GM18520 (cell line): ENCODE measurements at regions not wholly inside any gene's neighbourhood (a gene's known extent, or its start where the extent isn't known, plus 50 kb on each side); places are given as distances from the start of the nearest gene placed in this dataset.

Experiments
- ATAC-seq: cut with Tn5 transposase; IDR thresholded peaks from one replicate; pipeline ENCODE4 v1.9.1; 2021; ENCODE audit not compliant: unreplicated experiment

- ATAC-seq = no peak
Observed at GRCh38 chr7:46834921-46835320, 747.0 kb downstream of the TNS3 start.

DNA sequence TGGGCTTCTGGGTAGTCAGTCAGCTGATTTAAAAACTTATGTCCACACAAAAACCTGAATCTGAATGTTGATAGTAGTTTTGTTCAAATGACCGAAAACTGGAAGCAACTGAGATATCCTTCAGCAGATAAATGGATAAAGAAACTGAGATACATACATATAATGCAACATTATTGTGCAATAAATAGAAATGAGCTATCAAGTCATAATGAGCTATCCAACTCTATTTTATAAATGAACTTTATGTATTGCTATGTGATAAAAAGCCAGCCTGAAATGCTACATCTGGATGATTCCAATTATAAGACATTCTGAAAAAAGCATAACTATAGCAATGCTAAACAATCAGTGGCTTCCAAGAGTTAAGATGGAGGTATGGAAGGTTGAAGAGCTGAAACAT lies 748.7 kb downstream of the TNS3 start:
- ATAC-seq = no peak

- ATAC-seq = no peak
Observed at GRCh38 chr7:46832136-46832535, 749.8 kb downstream of the TNS3 start.

DNA sequence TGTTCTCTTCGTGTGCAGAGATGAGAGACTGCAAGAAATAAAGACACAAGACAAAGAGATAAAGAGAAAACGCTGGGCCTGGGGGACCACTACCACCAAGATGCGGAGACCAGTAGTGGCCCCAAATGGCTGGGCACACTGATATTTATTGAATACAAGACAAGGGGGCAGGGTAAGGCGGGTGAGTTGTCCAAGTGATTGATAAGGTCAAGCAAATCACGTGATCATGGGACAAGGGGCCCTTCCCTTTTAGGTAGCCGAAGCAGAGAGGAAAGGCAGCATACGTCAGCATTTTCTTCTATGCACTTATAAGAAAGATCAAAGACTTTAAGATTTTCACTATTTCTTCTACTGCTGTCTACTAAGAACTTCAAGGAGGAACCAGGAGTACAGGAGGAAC lies 762.1 kb downstream of the TNS3 start:
- ATAC-seq = no peak

GRCh38 chr7:46814516-46815250 lies 767.2 kb downstream of the TNS3 start:
- no peak for ATAC-seq

- ATAC-seq = no peak
Observed at GRCh38 chr7:46812101-46812675, 769.7 kb downstream of the TNS3 start.

GRCh38 chr7:46811529-46811928 lies 770.4 kb downstream of the TNS3 start:
- no peak for ATAC-seq

GRCh38 chr7:46810986-46811385 lies 770.9 kb downstream of the TNS3 start:
- ATAC-seq = no peak

DNA sequence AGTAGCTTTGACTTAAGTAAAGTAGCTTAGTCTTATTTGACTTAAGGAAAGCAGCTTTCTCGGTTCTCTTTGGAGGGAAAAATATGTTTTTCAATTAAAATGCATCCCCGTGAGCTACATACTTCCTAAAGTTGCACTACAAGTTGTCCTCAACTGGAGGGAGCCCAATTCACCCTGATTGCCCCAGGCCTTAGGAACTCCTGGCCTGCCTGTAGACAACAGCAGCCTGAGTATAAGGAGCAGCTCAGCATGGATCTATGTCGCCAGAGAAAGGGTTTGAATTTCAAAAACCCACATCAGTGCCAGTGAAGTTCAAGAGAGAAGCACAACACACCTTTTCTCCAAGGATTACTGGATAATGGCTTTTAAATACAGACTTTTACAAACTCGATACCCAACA lies 772.0 kb downstream of the TNS3 start:
- ATAC-seq = no peak

- ATAC-seq = no peak
Observed at GRCh38 chr7:46806856-46807255, 775.1 kb downstream of the TNS3 start.

DNA sequence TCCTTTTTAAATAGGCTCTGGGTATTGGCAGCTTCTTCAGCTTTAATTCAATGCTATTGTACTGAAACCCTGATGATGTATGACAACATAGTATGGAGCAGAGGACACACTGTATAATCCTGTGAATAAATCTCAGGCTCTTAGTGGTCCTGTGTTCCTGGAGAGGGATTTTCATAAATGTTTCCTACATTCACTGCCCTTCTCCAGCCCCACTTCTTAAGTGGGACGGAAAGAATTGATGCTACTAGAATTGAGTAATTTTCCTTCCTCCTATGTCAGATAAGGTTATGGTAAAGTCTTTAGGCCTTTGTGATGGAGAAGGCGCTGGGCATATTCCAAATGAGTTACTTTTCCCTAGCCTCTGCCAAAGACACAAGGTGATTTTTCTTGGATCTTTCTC lies 779.4 kb downstream of the TNS3 start:
- ATAC-seq = no peak

GRCh38 chr7:46791188-46791587 lies 790.7 kb downstream of the TNS3 start:
- no peak for ATAC-seq

- no peak for ATAC-seq
Observed at GRCh38 chr7:46786995-46787394, 794.9 kb downstream of the TNS3 start.

- ATAC-seq = no peak
Observed at GRCh38 chr7:46786221-46786954, 795.5 kb downstream of the TNS3 start.

DNA sequence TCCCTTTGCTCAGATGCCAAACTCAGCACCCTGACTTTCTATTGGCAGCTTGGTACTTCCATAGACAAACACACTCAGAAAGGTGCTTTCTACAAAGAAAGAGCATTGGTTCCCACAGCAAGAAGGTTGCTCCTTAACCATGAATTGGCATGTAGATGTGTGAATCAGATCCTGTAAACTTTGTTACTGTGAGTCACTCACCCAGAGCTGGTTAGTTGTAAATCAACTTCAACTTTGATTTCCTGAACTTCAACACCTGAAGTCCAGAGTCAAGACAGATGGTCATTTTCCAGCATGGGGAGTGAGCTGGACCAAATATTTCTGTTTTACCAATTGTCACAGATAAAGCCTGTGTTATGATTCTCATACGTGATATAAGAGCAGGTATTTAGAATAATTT lies 797.2 kb downstream of the TNS3 start:
- ATAC-seq = no peak

DNA sequence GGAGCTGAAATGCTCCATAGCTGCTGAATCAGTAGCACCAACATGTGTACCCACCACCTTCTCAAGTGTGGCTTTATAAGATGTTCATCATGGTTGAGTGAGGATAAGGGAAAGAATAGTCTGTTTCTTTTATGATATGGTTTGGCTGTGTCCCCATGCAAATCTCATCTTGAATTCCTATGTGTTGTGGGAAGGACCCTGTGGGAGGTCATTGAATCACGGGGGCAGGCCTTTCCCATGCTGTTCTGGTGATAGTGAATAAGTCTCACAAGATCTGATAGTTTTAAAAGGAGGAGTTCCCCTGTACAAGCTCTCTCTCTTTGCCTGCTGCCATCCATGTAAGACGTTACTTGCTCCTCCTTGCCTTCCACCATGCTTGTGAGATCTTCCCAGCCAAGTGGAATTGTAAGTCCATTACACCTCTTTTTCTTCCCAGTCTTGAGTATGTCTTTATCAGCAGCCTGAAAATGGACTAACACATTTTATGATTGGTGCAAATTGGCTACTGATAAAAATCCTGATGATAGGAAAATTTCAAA lies 799.9 kb downstream of the TNS3 start:
- ATAC-seq = no peak

- ATAC-seq = no peak
Observed at GRCh38 chr7:46776790-46777189, 805.1 kb downstream of the TNS3 start.

GRCh38 chr7:46775776-46776175 lies 806.1 kb downstream of the TNS3 start:
- ATAC-seq = no peak

DNA sequence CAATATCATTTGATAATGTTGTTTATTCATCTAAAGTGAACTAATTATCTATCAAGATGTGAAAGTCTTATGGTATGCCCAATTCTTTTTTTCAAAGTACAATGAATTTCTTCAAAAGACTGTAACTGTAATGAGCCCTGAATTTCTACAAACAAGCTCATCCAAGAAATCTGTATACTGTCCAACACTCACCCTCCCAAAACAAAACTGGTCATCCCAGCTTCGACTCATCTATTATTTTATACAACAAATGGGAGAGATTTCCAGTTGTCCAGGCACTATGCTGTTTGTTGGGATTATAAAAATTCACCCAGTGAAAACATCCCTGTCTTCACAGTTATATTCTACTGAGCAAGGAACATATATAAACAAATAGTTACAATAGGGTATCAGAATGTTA lies 806.9 kb downstream of the TNS3 start:
- no peak for ATAC-seq

GRCh38 chr7:46774515-46774914 lies 807.4 kb downstream of the TNS3 start:
- ATAC-seq = no peak

DNA sequence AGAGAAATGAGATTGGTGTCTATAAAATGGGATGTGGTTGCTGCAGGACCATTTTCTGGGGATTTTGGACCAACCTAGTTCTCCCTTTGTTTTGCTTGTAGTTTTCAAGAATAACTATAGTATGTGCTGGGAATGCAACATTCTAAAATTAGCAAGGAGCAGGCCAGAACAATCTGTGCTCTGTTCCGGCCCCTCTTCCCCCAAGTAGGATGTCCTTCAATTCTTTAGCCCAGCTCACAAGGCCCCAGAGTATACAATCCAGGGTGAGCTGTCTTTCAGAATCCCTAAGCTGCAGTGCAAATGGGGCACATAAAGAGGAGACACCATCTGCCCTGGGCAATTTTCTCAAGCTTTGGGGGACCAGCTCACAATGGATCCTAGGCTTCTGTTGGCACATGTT lies 809.1 kb downstream of the TNS3 start:
- no peak for ATAC-seq

DNA sequence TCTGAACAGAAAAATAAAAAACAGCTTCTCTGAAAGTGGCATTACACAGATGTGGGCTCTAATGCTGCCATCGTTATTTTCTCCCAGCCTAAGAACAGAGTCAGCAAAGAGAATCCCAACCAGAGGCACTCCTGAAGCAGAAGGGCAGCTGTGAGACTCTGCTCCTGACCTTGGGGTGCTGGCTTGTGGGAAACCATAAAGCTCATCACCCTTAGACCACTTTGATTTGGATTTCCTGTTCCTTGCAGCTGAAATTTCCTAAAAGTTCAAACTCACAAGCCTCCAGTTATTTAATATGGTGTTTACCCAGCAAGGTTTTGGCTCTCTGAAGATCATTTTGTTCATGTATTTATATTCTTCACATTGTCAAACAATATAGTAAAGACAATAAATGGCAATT lies 814.8 kb downstream of the TNS3 start:
- ATAC-seq = no peak
